Fibroblast of lung (primary cell): ENCODE measurements at regions not wholly inside any gene's neighbourhood (a gene's known extent, or its start where the extent isn't known, plus 50 kb on each side); places are given as distances from the start of the nearest gene placed in this dataset.

Experiments
- DNase-seq, 2 donors: peaks; one replicate each; pipeline versions ENCODE4 v3.0.0 to v3.0.0-alpha.2; 2010; ENCODE audit warnings: low read depth in 2 of 2
- H2AFZ ChIP-seq: 2 replicates; pipeline ENCODE4 v1.5.1; 2012; ENCODE audit warnings: low read length, control low read depth, inconsistent platforms
- H3K27ac ChIP-seq: 2 replicates; pipeline ENCODE4 v1.5.1; 2011; ENCODE audit warnings: low read length, control low read depth; ENCODE audit not compliant: insufficient read depth
- H3K27me3 ChIP-seq: 2 replicates; pipeline ENCODE4 v1.5.1; 2011; ENCODE audit warnings: mild to moderate bottlenecking, low read length; ENCODE audit not compliant: control insufficient read depth, insufficient read depth
- H3K36me3 ChIP-seq: 2 replicates; pipeline ENCODE4 v1.5.1; 2011; ENCODE audit warnings: low read length; ENCODE audit not compliant: control insufficient read depth, insufficient read depth
- H3K4me1 ChIP-seq: 2 replicates; pipeline ENCODE4 v1.5.1; 2011; ENCODE audit warnings: low read length; ENCODE audit not compliant: control insufficient read depth, insufficient read depth; ENCODE audit errors: extremely low read depth
- H3K4me2 ChIP-seq: 2 replicates; pipeline ENCODE4 v1.5.1; 2011; ENCODE audit warnings: low read length, control low read depth; ENCODE audit not compliant: insufficient read depth; ENCODE audit errors: extremely low read depth
- H3K4me3 ChIP-seq, 4 experiments: fragments of 200-600 bp in 1 of 4; sonication (generic) in 1 of 4; replicated peaks in 1 of 4; 2 replicates each; pipeline ENCODE4 v1.5.1; 2011 to 2016; ENCODE audit warnings: low read length in 4 of 4, low read depth in 3 of 4, mild to moderate bottlenecking in 3 of 4, control low read depth in 2 of 4, inconsistent platforms in 1 of 4, mixed read lengths in 1 of 4; ENCODE audit not compliant: insufficient read depth in 1 of 4; ENCODE audit errors: control extremely low read depth in 1 of 4
- H3K79me2 ChIP-seq: 2 replicates; pipeline ENCODE4 v1.5.1; 2012; ENCODE audit warnings: mild to moderate bottlenecking, low read length, inconsistent platforms; ENCODE audit not compliant: control insufficient read depth, insufficient read depth
- H3K9ac ChIP-seq: 2 replicates; pipeline ENCODE4 v1.5.1; 2011; ENCODE audit warnings: mild to moderate bottlenecking, low read length, control low read depth; ENCODE audit not compliant: insufficient read depth
- H3K9me3 ChIP-seq: 2 replicates; pipeline ENCODE4 v1.5.1; 2012; ENCODE audit warnings: low read depth, low read length; ENCODE audit not compliant: control insufficient read depth, insufficient read depth
- H4K20me1 ChIP-seq: 2 replicates; pipeline ENCODE4 v1.5.1; 2011; ENCODE audit warnings: low read length; ENCODE audit not compliant: control insufficient read depth, insufficient read depth; ENCODE audit errors: extremely low read depth
- EZH2 ChIP-seq: IDR thresholded peaks from 2 replicates; pipeline ENCODE4 v1.5.1; 2012; ENCODE audit warnings: low read length, control low read depth, mild to moderate bottlenecking; ENCODE audit errors: missing control alignments
- TF ChIP-seq, protein P1 (sequence below), 2 donors: IDR thresholded peaks in 1 of 2; conservative IDR thresholded peaks in 1 of 2; 1 replicate in 1 of 2; 2 replicates in 1 of 2; pipeline ENCODE4 v1.5.1; 2011 to 2012; ENCODE audit warnings: low read length in 2 of 2, control low read depth in 1 of 2, inconsistent platforms in 1 of 2, low read depth in 1 of 2, mild to moderate bottlenecking in 1 of 2

GRCh38 chr22:49444781-49445180 is 382.9 kb downstream of the BRD1 start:
- no peaks in the 10 kb centered on the region for H3K79me2 ChIP-seq
- no peak overlapping the region for H3K4me2 ChIP-seq
- H3K4me1 ChIP-seq = no peaks in the 10 kb centered on the region
- H3K9me3 ChIP-seq = no peaks in the 10 kb centered on the region
- DNase-seq = no peak
- no peaks in the 10 kb centered on the region for H3K36me3 ChIP-seq
- TF ChIP-seq, protein P1, sequence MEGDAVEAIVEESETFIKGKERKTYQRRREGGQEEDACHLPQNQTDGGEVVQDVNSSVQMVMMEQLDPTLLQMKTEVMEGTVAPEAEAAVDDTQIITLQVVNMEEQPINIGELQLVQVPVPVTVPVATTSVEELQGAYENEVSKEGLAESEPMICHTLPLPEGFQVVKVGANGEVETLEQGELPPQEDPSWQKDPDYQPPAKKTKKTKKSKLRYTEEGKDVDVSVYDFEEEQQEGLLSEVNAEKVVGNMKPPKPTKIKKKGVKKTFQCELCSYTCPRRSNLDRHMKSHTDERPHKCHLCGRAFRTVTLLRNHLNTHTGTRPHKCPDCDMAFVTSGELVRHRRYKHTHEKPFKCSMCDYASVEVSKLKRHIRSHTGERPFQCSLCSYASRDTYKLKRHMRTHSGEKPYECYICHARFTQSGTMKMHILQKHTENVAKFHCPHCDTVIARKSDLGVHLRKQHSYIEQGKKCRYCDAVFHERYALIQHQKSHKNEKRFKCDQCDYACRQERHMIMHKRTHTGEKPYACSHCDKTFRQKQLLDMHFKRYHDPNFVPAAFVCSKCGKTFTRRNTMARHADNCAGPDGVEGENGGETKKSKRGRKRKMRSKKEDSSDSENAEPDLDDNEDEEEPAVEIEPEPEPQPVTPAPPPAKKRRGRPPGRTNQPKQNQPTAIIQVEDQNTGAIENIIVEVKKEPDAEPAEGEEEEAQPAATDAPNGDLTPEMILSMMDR (conservative IDR thresholded peaks at IDR 0.05 in 1 of 2, IDR thresholded peaks at IDR 0.05 in 1 of 2; ENCODE audit: low read depth in 1 of 2, low read length in 2 of 2) = no peak
- TF ChIP-seq EZH2 = no peak
- H3K27ac ChIP-seq = no peak overlapping the region
- no peak overlapping the region for H3K9ac ChIP-seq
- no peaks in the 10 kb centered on the region for H3K27me3 ChIP-seq
- H3K4me3 ChIP-seq = no peak overlapping the region
- H2AFZ ChIP-seq = no peak overlapping the region
- no peaks in the 10 kb centered on the region for H4K20me1 ChIP-seq

DNA sequence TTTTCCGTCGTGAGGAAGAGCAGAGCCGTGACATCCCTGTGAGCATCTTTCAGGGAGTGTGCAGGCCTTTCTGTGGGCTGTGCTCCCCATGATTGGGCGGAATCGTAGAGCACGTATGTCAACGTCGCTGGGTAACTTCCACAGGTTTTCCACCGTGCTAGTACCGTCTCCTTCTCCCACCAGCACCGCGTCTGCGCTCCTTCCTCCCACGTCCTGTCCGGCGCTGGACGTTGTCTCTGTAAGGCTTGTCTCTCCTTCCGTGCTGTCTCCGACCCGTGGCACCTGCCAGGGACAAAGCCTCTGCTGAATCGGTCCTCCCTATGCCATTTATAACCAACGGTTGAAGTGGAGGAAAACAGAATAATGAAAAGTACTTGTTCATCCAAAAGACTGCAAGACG is 386.7 kb downstream of the BRD1 start:
- no peaks in the 10 kb centered on the region for H3K4me1 ChIP-seq
- DNase-seq = no peak
- H3K4me3 ChIP-seq = no peak overlapping the region
- no peaks in the 10 kb centered on the region for H3K79me2 ChIP-seq
- no peaks in the 10 kb centered on the region for H4K20me1 ChIP-seq
- no peaks in the 10 kb centered on the region for H3K36me3 ChIP-seq
- H3K9ac ChIP-seq = no peak overlapping the region
- H2AFZ ChIP-seq = no peak overlapping the region
- H3K9me3 ChIP-seq = no peaks in the 10 kb centered on the region
- no peak overlapping the region for H3K4me2 ChIP-seq
- TF ChIP-seq, protein P1 (conservative IDR thresholded peaks at IDR 0.05 in 1 of 2, IDR thresholded peaks at IDR 0.05 in 1 of 2; ENCODE audit: low read depth in 1 of 2, low read length in 2 of 2) = no peak
- no peak for TF ChIP-seq EZH2
- H3K27me3 ChIP-seq = no peaks in the 10 kb centered on the region
- no peak overlapping the region for H3K27ac ChIP-seq

- no peak for TF ChIP-seq EZH2
- TF ChIP-seq, protein P1 (conservative IDR thresholded peaks at IDR 0.05 in 1 of 2, IDR thresholded peaks at IDR 0.05 in 1 of 2; ENCODE audit: low read depth in 1 of 2, low read length in 2 of 2) = no peak
- no peak overlapping the region for H3K9ac ChIP-seq
- H3K79me2 ChIP-seq = no peaks in the 10 kb centered on the region
- H3K4me1 ChIP-seq = no peaks in the 10 kb centered on the region
- no peak for DNase-seq
- no peaks in the 10 kb centered on the region for H3K9me3 ChIP-seq
- H4K20me1 ChIP-seq = no peaks in the 10 kb centered on the region
- H3K4me2 ChIP-seq = no peak overlapping the region
- no peak overlapping the region for H3K27ac ChIP-seq
- H3K4me3 ChIP-seq = no peak overlapping the region
- H2AFZ ChIP-seq = no peak overlapping the region
- no peaks in the 10 kb centered on the region for H3K36me3 ChIP-seq
- no peaks in the 10 kb centered on the region for H3K27me3 ChIP-seq
Observed at GRCh38 chr22:49439373-49439772, 388.3 kb downstream of the BRD1 start.
